HepG2 (cell line): ENCODE measurements at regions not wholly inside any gene's neighbourhood (a gene's known extent, or its start where the extent isn't known, plus 50 kb on each side); places are given as distances from the start of the nearest gene placed in this dataset.

Source experiments
- BRD4 ChIP-seq: sonication (generic); formaldehyde crosslinking; IDR thresholded peaks from 2 replicates; pipeline ENCODE4 v1.4.0; 2020; ENCODE audit warnings: missing genetic modification reagents
- EP300 ChIP-seq, 3 experiments: sonication (generic) in 1 of 3; formaldehyde crosslinking in 1 of 3; IDR thresholded peaks; 2 replicates each; pipeline versions ENCODE4 v1.5.1 to v1.6.1; 2011 to 2020; ENCODE audit warnings: low read depth in 2 of 3, low read length in 2 of 3, borderline replicate concordance in 1 of 3, improper control_type of control experiment in 1 of 3, mild to moderate bottlenecking in 1 of 3, missing genetic modification reagents in 1 of 3, moderate library complexity in 1 of 3
- RARA ChIP-seq: IDR thresholded peaks from 2 replicates; pipeline ENCODE4 v1.6.1; 2016; ENCODE audit warnings: missing genetic modification reagents, missing compliant biosample characterization
- SNRNP70 ChIP-seq: fragments of 200-400 bp; formaldehyde crosslinking; IDR thresholded peaks from 2 replicates; pipeline ENCODE4 v1.6.1; 2017; ENCODE audit warnings: mild to moderate bottlenecking, low read depth, low read length, moderate library complexity
- TRIM24 ChIP-seq: sonication (generic); formaldehyde crosslinking; IDR thresholded peaks from 2 replicates; pipeline ENCODE4 v1.8.0; 2022; ENCODE audit warnings: mild to moderate bottlenecking, missing genetic modification reagents
- ZNF629 ChIP-seq: sonication (generic); formaldehyde crosslinking; conservative IDR thresholded peaks from 2 replicates; pipeline ENCODE4 v1.5.0; 2020; ENCODE audit warnings: missing genetic modification reagents
- ZNF777 ChIP-seq: sonication (generic); formaldehyde crosslinking; IDR thresholded peaks from 2 replicates; pipeline ENCODE4 v1.4.0; 2020; ENCODE audit warnings: missing genetic modification reagents
- TF ChIP-seq, protein P1 (sequence below): conservative IDR thresholded peaks from 2 replicates; pipeline ENCODE4 v1.6.1; 2018; ENCODE audit warnings: missing genetic modification reagents
- TF ChIP-seq, protein P2 (sequence below): sonication (generic); formaldehyde crosslinking; IDR thresholded peaks from 2 replicates; pipeline ENCODE4 v1.5.0; 2020; ENCODE audit warnings: mild to moderate bottlenecking, missing genetic modification reagents, moderate library complexity
- TF ChIP-seq, protein P3 (sequence below): sonication (generic); formaldehyde crosslinking; IDR thresholded peaks from 2 replicates; pipeline ENCODE4 v1.5.1; 2020; ENCODE audit warnings: mild to moderate bottlenecking, missing genetic modification reagents, moderate library complexity
- TF ChIP-seq, protein P4 (sequence below): sonication (generic); formaldehyde crosslinking; IDR thresholded peaks from 2 replicates; pipeline ENCODE4 v1.8.0; 2022; ENCODE audit warnings: mild to moderate bottlenecking, missing genetic modification reagents

DNA sequence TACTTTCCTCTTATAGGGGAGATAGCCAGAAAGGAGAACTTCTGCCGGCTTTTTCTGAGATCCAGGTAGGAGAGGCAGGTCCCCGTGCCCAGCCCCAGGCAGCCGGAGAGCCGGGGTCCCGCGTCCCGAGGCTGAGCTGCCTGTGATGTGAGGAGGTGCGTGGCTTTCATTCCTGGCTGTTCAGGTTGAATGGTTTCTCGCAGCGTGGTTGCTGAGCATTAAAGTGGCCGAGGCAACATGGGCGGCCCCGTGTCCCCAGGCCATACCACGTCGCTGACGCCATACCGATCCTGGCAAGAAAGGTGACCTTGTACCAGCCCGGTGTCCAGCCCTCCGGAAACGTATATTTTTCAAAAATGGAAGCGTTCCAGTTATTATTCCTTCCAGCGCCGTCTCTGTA lies 116.7 kb upstream of the MYL2 start:
- TF ChIP-seq EP300 (IDR thresholded peaks at IDR 0.05; ENCODE audit: low read depth in 2 of 2, low read length in 2 of 2) (no peak), EP300 (CRISPR knock-in tag; IDR thresholded peaks at IDR 0.05; ENCODE audit: borderline replicate concordance) (no peak), ZNF629 (CRISPR knock-in tag) (no peak), SNRNP70 (no peak), RARA (CRISPR knock-in tag) (no peak), BRD4 (CRISPR knock-in tag) (no peak), ZNF777 (CRISPR knock-in tag) (no peak), TRIM24 (CRISPR knock-in tag) (no peak)
- TF ChIP-seq, protein P1, sequence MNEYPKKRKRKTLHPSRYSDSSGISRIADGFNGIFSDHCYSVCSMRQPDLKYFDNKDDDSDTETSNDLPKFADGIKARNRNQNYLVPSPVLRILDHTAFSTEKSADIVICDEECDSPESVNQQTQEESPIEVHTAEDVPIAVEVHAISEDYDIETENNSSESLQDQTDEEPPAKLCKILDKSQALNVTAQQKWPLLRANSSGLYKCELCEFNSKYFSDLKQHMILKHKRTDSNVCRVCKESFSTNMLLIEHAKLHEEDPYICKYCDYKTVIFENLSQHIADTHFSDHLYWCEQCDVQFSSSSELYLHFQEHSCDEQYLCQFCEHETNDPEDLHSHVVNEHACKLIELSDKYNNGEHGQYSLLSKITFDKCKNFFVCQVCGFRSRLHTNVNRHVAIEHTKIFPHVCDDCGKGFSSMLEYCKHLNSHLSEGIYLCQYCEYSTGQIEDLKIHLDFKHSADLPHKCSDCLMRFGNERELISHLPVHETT (CRISPR knock-in tag) = no peak
- TF ChIP-seq, protein P2, sequence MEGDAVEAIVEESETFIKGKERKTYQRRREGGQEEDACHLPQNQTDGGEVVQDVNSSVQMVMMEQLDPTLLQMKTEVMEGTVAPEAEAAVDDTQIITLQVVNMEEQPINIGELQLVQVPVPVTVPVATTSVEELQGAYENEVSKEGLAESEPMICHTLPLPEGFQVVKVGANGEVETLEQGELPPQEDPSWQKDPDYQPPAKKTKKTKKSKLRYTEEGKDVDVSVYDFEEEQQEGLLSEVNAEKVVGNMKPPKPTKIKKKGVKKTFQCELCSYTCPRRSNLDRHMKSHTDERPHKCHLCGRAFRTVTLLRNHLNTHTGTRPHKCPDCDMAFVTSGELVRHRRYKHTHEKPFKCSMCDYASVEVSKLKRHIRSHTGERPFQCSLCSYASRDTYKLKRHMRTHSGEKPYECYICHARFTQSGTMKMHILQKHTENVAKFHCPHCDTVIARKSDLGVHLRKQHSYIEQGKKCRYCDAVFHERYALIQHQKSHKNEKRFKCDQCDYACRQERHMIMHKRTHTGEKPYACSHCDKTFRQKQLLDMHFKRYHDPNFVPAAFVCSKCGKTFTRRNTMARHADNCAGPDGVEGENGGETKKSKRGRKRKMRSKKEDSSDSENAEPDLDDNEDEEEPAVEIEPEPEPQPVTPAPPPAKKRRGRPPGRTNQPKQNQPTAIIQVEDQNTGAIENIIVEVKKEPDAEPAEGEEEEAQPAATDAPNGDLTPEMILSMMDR (CRISPR knock-in tag) = no peak
- TF ChIP-seq, protein P3, sequence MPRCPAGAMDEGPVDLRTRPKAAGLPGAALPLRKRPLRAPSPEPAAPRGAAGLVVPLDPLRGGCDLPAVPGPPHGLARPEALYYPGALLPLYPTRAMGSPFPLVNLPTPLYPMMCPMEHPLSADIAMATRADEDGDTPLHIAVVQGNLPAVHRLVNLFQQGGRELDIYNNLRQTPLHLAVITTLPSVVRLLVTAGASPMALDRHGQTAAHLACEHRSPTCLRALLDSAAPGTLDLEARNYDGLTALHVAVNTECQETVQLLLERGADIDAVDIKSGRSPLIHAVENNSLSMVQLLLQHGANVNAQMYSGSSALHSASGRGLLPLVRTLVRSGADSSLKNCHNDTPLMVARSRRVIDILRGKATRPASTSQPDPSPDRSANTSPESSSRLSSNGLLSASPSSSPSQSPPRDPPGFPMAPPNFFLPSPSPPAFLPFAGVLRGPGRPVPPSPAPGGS (CRISPR knock-in tag) = no peak
- TF ChIP-seq, protein P4, sequence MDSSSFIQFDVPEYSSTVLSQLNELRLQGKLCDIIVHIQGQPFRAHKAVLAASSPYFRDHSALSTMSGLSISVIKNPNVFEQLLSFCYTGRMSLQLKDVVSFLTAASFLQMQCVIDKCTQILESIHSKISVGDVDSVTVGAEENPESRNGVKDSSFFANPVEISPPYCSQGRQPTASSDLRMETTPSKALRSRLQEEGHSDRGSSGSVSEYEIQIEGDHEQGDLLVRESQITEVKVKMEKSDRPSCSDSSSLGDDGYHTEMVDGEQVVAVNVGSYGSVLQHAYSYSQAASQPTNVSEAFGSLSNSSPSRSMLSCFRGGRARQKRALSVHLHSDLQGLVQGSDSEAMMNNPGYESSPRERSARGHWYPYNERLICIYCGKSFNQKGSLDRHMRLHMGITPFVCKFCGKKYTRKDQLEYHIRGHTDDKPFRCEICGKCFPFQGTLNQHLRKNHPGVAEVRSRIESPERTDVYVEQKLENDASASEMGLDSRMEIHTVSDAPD = no peak
